ENCODE measurements at regions not wholly inside any gene's neighbourhood (a gene's known extent, or its start where the extent isn't known, plus 50 kb on each side); places are given as distances from the start of the nearest gene placed in this dataset.

DNA sequence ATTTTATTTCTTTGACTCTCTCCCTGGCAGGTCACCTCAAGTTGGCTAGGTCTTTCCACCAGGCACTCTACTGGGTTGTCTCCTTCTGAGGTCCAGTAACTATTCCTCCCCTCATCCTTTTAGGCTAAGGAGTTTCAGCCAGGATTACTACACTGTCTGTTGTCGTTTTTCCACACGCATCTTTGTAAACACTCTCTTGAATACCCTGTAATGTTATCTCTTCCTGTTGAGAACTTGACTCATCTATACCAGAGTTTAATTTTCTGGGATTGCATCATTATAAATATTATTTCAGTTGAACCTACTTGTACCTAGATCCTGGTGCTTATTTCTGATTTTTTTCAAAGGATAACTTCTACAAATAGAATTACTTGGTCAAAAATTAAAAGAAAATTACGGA lies 138.3 kb downstream of the SQOR start:
- TF ChIP-seq, protein P1, sequence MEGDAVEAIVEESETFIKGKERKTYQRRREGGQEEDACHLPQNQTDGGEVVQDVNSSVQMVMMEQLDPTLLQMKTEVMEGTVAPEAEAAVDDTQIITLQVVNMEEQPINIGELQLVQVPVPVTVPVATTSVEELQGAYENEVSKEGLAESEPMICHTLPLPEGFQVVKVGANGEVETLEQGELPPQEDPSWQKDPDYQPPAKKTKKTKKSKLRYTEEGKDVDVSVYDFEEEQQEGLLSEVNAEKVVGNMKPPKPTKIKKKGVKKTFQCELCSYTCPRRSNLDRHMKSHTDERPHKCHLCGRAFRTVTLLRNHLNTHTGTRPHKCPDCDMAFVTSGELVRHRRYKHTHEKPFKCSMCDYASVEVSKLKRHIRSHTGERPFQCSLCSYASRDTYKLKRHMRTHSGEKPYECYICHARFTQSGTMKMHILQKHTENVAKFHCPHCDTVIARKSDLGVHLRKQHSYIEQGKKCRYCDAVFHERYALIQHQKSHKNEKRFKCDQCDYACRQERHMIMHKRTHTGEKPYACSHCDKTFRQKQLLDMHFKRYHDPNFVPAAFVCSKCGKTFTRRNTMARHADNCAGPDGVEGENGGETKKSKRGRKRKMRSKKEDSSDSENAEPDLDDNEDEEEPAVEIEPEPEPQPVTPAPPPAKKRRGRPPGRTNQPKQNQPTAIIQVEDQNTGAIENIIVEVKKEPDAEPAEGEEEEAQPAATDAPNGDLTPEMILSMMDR (conservative IDR thresholded peaks at IDR 0.05; ENCODE audit: low read depth, low read length), result no peak
- TF ChIP-seq EZH2 (IDR thresholded peaks at IDR 0.05; ENCODE audit: low read length, unreplicated experiment), result no peak

All from PC-3 (cell line).